HL-60 (cell line): ENCODE measurements at regions not wholly inside any gene's neighbourhood (a gene's known extent, or its start where the extent isn't known, plus 50 kb on each side); places are given as distances from the start of the nearest gene placed in this dataset.

Experiments
- CTCF ChIP-seq: IDR thresholded peaks from one replicate; pipeline ENCODE4 v1.5.1; 2011; ENCODE audit warnings: low read length, control low read depth, inconsistent platforms; ENCODE audit not compliant: insufficient read depth
- POLR2AphosphoS5 ChIP-seq: IDR thresholded peaks from 2 replicates; pipeline ENCODE4 v1.6.1; 2012; ENCODE audit warnings: low read depth
- REST ChIP-seq: IDR thresholded peaks from 2 replicates; pipeline ENCODE4 v1.6.1; 2012; ENCODE audit warnings: low read depth; ENCODE audit not compliant: insufficient replicate concordance

GRCh38 chr9:7957803-7958202, 158.2 kb upstream of the DMAC1 start:
- no peak for TF ChIP-seq CTCF
- no peak for TF ChIP-seq POLR2AphosphoS5
- no peak for TF ChIP-seq REST
